ENCODE measurements at regions not wholly inside any gene's neighbourhood (a gene's known extent, or its start where the extent isn't known, plus 50 kb on each side); places are given as distances from the start of the nearest gene placed in this dataset.

DNA sequence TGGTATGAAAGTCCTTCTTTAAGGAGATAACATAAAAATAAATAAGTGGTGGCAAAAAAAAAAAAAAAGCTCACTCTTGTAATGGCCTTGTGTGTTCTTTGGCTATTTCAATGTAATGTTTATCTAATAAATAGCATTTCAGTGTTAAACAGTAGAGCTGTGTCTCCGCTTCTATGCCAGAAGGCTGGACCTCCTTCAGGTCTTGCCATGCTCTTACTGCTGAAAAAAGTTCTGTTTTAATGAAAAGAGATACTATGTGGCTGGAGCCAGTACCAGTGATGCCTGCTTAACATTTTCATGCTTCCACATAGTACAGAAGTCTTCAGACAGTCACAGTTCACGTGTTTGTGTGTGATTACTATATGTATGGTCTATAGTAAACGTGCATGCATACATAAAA, 74.1 kb upstream of the PRICKLE1 start:
- CTCF ChIA-PET: no interaction called here

More for the DNA sequence above, 74.1 kb upstream of the PRICKLE1 start:
- no peaks in the 10 kb centered on the region for H3K79me2 ChIP-seq (ENCODE audit: control insufficient read depth, insufficient read depth, low read length)
- H3K9me1 ChIP-seq (replicated peaks; ENCODE audit: control insufficient read depth, extremely low read depth, insufficient read depth, low read length): no peaks in the 10 kb centered on the region
- TF ChIP-seq POLR2A (IDR thresholded peaks at IDR 0.05; ENCODE audit: low read depth, low read length) (no peak), GATA2 (IDR thresholded peaks at IDR 0.05; ENCODE audit: insufficient read depth, insufficient read length, low read depth, low read length) (no peak), JUN (IDR thresholded peaks at IDR 0.05; ENCODE audit: borderline replicate concordance, insufficient read depth, insufficient read length, low read depth) (no peak), EZH2 (IDR thresholded peaks at IDR 0.05; ENCODE audit: borderline replicate concordance, low read depth, low read length, severe bottlenecking) (no peak), FOS (IDR thresholded peaks at IDR 0.05; ENCODE audit: borderline replicate concordance, insufficient read depth, low read length) (no peak), MYC (IDR thresholded peaks at IDR 0.05; ENCODE audit: low read depth, low read length) (no peak), POLR2AphosphoS5 (IDR thresholded peaks at IDR 0.05; ENCODE audit: insufficient read depth, low read depth, low read length) (no peak)
- TF ChIP-seq, protein P1, sequence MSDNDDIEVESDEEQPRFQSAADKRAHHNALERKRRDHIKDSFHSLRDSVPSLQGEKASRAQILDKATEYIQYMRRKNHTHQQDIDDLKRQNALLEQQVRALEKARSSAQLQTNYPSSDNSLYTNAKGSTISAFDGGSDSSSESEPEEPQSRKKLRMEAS (IDR thresholded peaks at IDR 0.05; ENCODE audit: insufficient read depth, insufficient read length): no peak
- TF ChIP-seq, protein P2, sequence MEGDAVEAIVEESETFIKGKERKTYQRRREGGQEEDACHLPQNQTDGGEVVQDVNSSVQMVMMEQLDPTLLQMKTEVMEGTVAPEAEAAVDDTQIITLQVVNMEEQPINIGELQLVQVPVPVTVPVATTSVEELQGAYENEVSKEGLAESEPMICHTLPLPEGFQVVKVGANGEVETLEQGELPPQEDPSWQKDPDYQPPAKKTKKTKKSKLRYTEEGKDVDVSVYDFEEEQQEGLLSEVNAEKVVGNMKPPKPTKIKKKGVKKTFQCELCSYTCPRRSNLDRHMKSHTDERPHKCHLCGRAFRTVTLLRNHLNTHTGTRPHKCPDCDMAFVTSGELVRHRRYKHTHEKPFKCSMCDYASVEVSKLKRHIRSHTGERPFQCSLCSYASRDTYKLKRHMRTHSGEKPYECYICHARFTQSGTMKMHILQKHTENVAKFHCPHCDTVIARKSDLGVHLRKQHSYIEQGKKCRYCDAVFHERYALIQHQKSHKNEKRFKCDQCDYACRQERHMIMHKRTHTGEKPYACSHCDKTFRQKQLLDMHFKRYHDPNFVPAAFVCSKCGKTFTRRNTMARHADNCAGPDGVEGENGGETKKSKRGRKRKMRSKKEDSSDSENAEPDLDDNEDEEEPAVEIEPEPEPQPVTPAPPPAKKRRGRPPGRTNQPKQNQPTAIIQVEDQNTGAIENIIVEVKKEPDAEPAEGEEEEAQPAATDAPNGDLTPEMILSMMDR (IDR thresholded peaks at IDR 0.05; ENCODE audit: extremely low read depth in 1 of 2, insufficient read depth in 1 of 2, low read depth in 1 of 2, low read length in 2 of 2): no peak
- POLR2A ChIA-PET: no interaction called here
- dilution Hi-C loops (cut with MboI; ENCODE audit: extremely low pct_ligation_motif_present, low sequenced_read_pairs): no loop called here
- no peaks in the 10 kb centered on the region for H3K36me3 ChIP-seq (ENCODE audit: control insufficient read depth in 2 of 2, extremely low read depth in 1 of 2, insufficient read depth in 2 of 2, low read length in 2 of 2)
- H3K27me3 ChIP-seq (ENCODE audit: control insufficient read depth in 2 of 2, insufficient read depth in 2 of 2, low read length in 2 of 2): no peaks in the 10 kb centered on the region
- H3K9me3 ChIP-seq (replicated peaks; ENCODE audit: control insufficient read depth, insufficient read depth, low read length): no peaks in the 10 kb centered on the region
- H2AFZ ChIP-seq (ENCODE audit: low read depth, low read length): no peak overlapping the region
- no peak overlapping the region for H3K9ac ChIP-seq (replicated peaks; ENCODE audit: extremely low read depth, insufficient read depth, low read length)
- no peaks in the 10 kb centered on the region for H3K4me1 ChIP-seq (ENCODE audit: control insufficient read depth, extremely low read depth, insufficient read depth, low read length)
- no peak overlapping the region for H3K4me3 ChIP-seq (replicated peaks in 1 of 3; ENCODE audit: insufficient read depth in 1 of 3, low read depth in 1 of 3, low read length in 3 of 3)
- intact Hi-C loops (cut with micrococcal nuclease): no loop called here
- BruUV-seq (replicated peaks): no TSS peak
- H4K20me1 ChIP-seq (replicated peaks; ENCODE audit: control insufficient read depth, extremely low read depth, insufficient read depth, low read length): no peaks in the 10 kb centered on the region
- FAIRE-seq (no peak), DNase-seq (ENCODE audit: low read depth, low spot score) (no peak)
- no peak overlapping the region for H3K27ac ChIP-seq (ENCODE audit: insufficient read depth, low read depth, low read length)
- H3K4me2 ChIP-seq (ENCODE audit: insufficient read depth, low read length): no peak overlapping the region

Measured in endothelial cell of umbilical vein (primary cell).